ENCODE measurements at regions not wholly inside any gene's neighbourhood (a gene's known extent, or its start where the extent isn't known, plus 50 kb on each side); places are given as distances from the start of the nearest gene placed in this dataset.
A peak's percentile ranks its signal among the peaks of the same experiment; 100 is the strongest.

- no peak for DNase-seq
Observed at GRCh38 chr18:70671889-70672565, 383.2 kb downstream of the SOCS6 start.

GRCh38 chr18:70666936-70667335 lies 378.1 kb downstream of the SOCS6 start:
- no peak for DNase-seq

GRCh38 chr18:70663141-70663540 lies 374.3 kb downstream of the SOCS6 start:
- DNase-seq: no peak

- no peak for DNase-seq
Observed at GRCh38 chr18:70662588-70662987, 373.7 kb downstream of the SOCS6 start.

GRCh38 chr18:70659036-70659925 lies 370.4 kb downstream of the SOCS6 start:
- peak in 1 of 3 donors; percentile 2 for DNase-seq

GRCh38 chr18:70653671-70654070 lies 364.8 kb downstream of the SOCS6 start:
- no peak for DNase-seq

- DNase-seq: no peak
Observed at GRCh38 chr18:70650878-70651277, 362.0 kb downstream of the SOCS6 start.

- DNase-seq: no peak
Observed at GRCh38 chr18:70649683-70650082, 360.8 kb downstream of the SOCS6 start.

- DNase-seq: no peak
Observed at GRCh38 chr18:70645971-70646370, 357.1 kb downstream of the SOCS6 start.

- DNase-seq: no peak
Observed at GRCh38 chr18:70643812-70644211, 355.0 kb downstream of the SOCS6 start.

GRCh38 chr18:70641156-70641775 lies 352.4 kb downstream of the SOCS6 start:
- DNase-seq: no peak

- DNase-seq: no peak
Observed at GRCh38 chr18:70640336-70640887, 351.6 kb downstream of the SOCS6 start.

GRCh38 chr18:70636991-70637390 lies 348.1 kb downstream of the SOCS6 start:
- peak in 1 of 3 donors; percentile 14 for DNase-seq

GRCh38 chr18:70634576-70635147 lies 345.8 kb downstream of the SOCS6 start:
- DNase-seq: no peak

GRCh38 chr18:70627182-70627802 lies 338.4 kb downstream of the SOCS6 start:
- DNase-seq: no peak

- DNase-seq: no peak
Observed at GRCh38 chr18:70622622-70623419, 334.0 kb downstream of the SOCS6 start.

- DNase-seq: no peak
Observed at GRCh38 chr18:70621710-70622109, 332.9 kb downstream of the SOCS6 start.

GRCh38 chr18:70620837-70621612 lies 332.2 kb downstream of the SOCS6 start:
- DNase-seq: no peak

- no peak for DNase-seq
Observed at GRCh38 chr18:70617020-70617763, 328.3 kb downstream of the SOCS6 start.

Measured in muscle of back (tissue), 3 donors.